Activated B cell treated with CpG ODN at 0.5 μM for 24 hours (primary cell): ENCODE measurements at regions not wholly inside any gene's neighbourhood (a gene's known extent, or its start where the extent isn't known, plus 50 kb on each side); places are given as distances from the start of the nearest gene placed in this dataset.

Experiments
- ATAC-seq: fragments of 200-7000 bp; cut with Tn5 transposase; one replicate; pipeline ENCODE4 v1.10.0; 2021; ENCODE audit warnings: low read depth, mild to moderate bottlenecking, moderate library complexity
- CTCF ChIA-PET: fragments of 350-600 bp; sonication (Branson Sonifier 250); formaldehyde crosslinking; loops from one replicate; lab custom pipeline; 2021; ENCODE audit warnings: antibody characterized with exemption; lab: Charles Lee
- POLR2A ChIA-PET: fragments of 350-600 bp; sonication (Branson Sonifier 250); formaldehyde crosslinking; loops from one replicate; lab custom pipeline; 2021; ENCODE audit warnings: antibody characterized with exemption; lab: Charles Lee
- DNase-seq: peaks from one replicate; pipeline ENCODE4 v3.0.0; 2022
- H3K27ac Mint-ChIP-seq: one replicate; pipeline ENCODE4 v1.8.0; 2020; ENCODE audit warnings: mixed read lengths
- H3K27me3 Mint-ChIP-seq: one replicate; pipeline ENCODE4 v1.8.0; 2021; ENCODE audit warnings: mixed read lengths
- H3K36me3 Mint-ChIP-seq: one replicate; pipeline ENCODE4 v1.8.0; 2021; ENCODE audit warnings: low read depth, mixed read lengths
- H3K4me1 Mint-ChIP-seq: one replicate; pipeline ENCODE4 v1.8.0; 2021; ENCODE audit warnings: mixed read lengths
- H3K4me3 Mint-ChIP-seq: one replicate; pipeline ENCODE4 v1.8.0; 2020; ENCODE audit warnings: mild to moderate bottlenecking, mixed read lengths
- H3K9me3 Mint-ChIP-seq: one replicate; pipeline ENCODE4 v1.8.0; 2020; ENCODE audit warnings: mixed read lengths
- intact Hi-C: fragments of 100-400 bp; cut with micrococcal nuclease; formaldehyde crosslinking; loops from one replicate; pipeline ENCODE4 v1.15.1; 2024
- TF ChIP-seq, protein P1 (sequence below): fragments of 200-600 bp; IDR thresholded peaks from one replicate; pipeline ENCODE4 v1.8.0; 2022; ENCODE audit warnings: antibody characterized with exemption, mild to moderate bottlenecking

DNA sequence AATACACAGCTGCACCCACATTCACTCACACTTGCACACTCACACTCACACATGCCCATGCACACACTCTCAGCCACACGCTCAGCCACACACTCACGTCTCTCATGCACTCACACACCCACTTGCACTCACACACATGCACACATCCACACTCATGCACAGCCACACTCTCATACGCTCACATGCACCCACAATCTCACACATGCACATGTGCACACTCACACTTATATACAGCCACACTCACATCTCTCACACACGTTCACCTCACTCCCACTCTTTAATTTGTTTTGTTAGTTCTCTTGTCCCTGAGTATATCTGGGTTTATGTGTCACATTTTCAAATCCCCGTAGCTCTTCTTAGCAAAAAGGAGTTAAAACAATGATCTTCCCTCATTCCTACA, 114.9 kb downstream of the LRATD1 start:
- H3K9me3 Mint-ChIP-seq, result peaks cover 3% of the 10 kb centered on the region
- DNase-seq, result no peak
- H3K27ac Mint-ChIP-seq, result no peak overlapping the region
- TF ChIP-seq, protein P1, sequence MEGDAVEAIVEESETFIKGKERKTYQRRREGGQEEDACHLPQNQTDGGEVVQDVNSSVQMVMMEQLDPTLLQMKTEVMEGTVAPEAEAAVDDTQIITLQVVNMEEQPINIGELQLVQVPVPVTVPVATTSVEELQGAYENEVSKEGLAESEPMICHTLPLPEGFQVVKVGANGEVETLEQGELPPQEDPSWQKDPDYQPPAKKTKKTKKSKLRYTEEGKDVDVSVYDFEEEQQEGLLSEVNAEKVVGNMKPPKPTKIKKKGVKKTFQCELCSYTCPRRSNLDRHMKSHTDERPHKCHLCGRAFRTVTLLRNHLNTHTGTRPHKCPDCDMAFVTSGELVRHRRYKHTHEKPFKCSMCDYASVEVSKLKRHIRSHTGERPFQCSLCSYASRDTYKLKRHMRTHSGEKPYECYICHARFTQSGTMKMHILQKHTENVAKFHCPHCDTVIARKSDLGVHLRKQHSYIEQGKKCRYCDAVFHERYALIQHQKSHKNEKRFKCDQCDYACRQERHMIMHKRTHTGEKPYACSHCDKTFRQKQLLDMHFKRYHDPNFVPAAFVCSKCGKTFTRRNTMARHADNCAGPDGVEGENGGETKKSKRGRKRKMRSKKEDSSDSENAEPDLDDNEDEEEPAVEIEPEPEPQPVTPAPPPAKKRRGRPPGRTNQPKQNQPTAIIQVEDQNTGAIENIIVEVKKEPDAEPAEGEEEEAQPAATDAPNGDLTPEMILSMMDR, result no peak
- no peaks in the 10 kb centered on the region for H3K36me3 Mint-ChIP-seq
- H3K4me1 Mint-ChIP-seq, result no peaks in the 10 kb centered on the region
- CTCF ChIA-PET, result no interaction called here
- no peak for ATAC-seq
- H3K27me3 Mint-ChIP-seq, result no peaks in the 10 kb centered on the region
- intact Hi-C loops, result no loop called here
- H3K4me3 Mint-ChIP-seq, result no peak overlapping the region
- POLR2A ChIA-PET, result no interaction called here

DNA sequence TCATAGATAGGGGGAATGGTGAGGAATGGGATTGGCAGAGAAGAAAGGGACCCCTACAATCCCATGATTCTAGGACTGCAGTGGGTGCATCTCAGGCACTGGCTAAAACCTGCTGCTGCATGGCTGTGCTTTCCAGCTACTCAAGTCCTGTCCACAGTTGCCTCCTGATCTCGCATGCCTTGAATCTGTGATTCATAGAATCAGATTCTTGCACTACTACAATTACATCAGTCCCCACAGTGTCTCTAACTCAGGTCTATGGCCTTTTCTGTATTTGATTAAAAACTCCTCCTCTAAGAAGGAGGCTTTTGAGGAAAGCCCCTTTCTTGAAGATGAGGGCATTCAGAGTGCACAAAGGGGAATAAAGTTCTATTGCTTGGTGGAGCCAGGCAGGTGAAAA, 117.4 kb downstream of the LRATD1 start:
- ATAC-seq (no peak), DNase-seq (no peak)
- Mint-ChIP-seq H3K4me3 (no peak overlapping the region), H3K27ac (no peak overlapping the region), H3K9me3 (peaks cover 3% of the 10 kb centered on the region), H3K4me1 (no peaks in the 10 kb centered on the region), H3K27me3 (no peaks in the 10 kb centered on the region), H3K36me3 (no peaks in the 10 kb centered on the region)
- TF ChIP-seq, protein P1, result no peak
- ChIA-PET CTCF (no interaction called here), POLR2A (no interaction called here)
- intact Hi-C loops, result no loop called here

DNA sequence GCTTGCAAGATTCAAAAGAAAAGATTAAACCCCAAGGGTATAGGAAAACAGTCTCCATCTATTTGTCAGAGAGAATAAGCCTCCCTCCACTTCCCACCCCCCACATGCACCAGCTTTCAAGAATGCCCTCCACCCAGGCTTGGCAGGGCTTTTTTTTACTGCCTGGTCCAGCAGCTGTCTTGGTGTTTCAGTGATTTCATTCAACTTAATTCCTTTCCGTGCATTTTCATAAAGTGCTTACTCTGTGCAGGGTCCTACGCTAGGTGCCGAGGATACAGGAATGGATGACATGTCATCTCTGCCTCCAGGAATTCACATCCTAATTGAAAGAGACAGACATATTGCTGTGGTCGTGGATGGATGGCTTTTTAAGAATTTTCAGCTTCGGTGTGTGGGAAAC, 117.9 kb downstream of the LRATD1 start:
- TF ChIP-seq, protein P1, result no peak
- H3K36me3 Mint-ChIP-seq, result no peaks in the 10 kb centered on the region
- intact Hi-C loops, result no loop called here
- CTCF ChIA-PET, result no interaction called here
- POLR2A ChIA-PET, result no interaction called here
- ATAC-seq (no peak), DNase-seq (no peak)
- peaks cover 3% of the 10 kb centered on the region for H3K9me3 Mint-ChIP-seq
- no peaks in the 10 kb centered on the region for H3K4me1 Mint-ChIP-seq
- H3K27me3 Mint-ChIP-seq, result no peaks in the 10 kb centered on the region
- H3K27ac Mint-ChIP-seq, result no peak overlapping the region
- H3K4me3 Mint-ChIP-seq, result no peak overlapping the region

DNA sequence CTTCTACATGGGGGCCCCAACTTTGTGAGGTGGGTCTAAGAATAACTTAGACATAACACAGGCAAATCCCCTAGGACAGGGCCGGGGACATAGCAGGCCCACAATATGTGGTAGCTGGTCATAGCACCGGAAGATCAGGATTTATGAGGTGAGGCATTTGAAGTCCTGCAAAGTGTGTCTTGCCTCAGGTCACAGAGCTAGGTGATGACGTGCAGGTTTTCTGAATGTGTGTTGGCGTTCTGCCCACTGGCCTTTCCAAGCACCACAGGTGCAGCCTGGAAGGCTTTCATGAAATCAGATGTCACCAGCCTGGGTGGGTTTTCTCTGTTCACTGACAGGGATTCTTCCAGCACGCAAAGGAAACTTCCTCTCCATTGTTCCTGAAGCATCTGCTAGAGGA, 119.1 kb downstream of the LRATD1 start:
- POLR2A ChIA-PET, result no interaction called here
- TF ChIP-seq, protein P1, result no peak
- ATAC-seq (no peak), DNase-seq (no peak)
- H3K4me3 Mint-ChIP-seq, result no peak overlapping the region
- H3K9me3 Mint-ChIP-seq, result peaks cover 3% of the 10 kb centered on the region
- H3K27me3 Mint-ChIP-seq, result no peaks in the 10 kb centered on the region
- intact Hi-C loops, result no loop called here
- CTCF ChIA-PET, result no interaction called here
- H3K36me3 Mint-ChIP-seq, result no peaks in the 10 kb centered on the region
- H3K27ac Mint-ChIP-seq, result no peak overlapping the region
- no peaks in the 10 kb centered on the region for H3K4me1 Mint-ChIP-seq

DNA sequence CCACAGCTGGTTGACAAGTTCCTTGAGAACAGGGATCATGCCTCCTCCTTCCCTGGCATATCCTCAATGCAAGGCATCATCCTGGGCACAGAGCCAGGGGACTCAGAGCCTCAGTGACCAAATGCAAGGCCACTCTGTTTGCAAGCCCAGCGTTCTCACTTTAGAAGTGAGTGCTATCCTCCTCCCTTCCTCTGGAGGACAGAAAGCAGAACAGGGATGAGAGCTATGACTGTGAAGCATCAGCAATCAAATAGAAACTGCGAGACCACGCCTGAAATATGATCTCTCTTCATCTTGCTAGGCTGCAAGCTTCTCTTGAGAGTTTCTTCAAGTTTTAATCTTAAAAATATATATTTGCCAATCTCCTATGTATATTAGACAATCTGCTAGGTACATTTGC, 119.8 kb downstream of the LRATD1 start:
- DNase-seq (no peak), ATAC-seq (no peak)
- intact Hi-C loops, result no loop called here
- no peaks in the 10 kb centered on the region for H3K27me3 Mint-ChIP-seq
- peaks cover 3% of the 10 kb centered on the region for H3K9me3 Mint-ChIP-seq
- POLR2A ChIA-PET, result no interaction called here
- H3K27ac Mint-ChIP-seq, result no peak overlapping the region
- H3K4me3 Mint-ChIP-seq, result no peak overlapping the region
- H3K4me1 Mint-ChIP-seq, result no peaks in the 10 kb centered on the region
- TF ChIP-seq, protein P1, result no peak
- H3K36me3 Mint-ChIP-seq, result no peaks in the 10 kb centered on the region
- CTCF ChIA-PET, result no interaction called here
